Stomach (tissue), 8 donors: ENCODE measurements at regions not wholly inside any gene's neighbourhood (a gene's known extent, or its start where the extent isn't known, plus 50 kb on each side); places are given as distances from the start of the nearest gene placed in this dataset.

Experiments used
- DNase-seq, 2 donors: peaks; one replicate each; pipeline versions ENCODE4 v3.0.0 to v3.0.0-alpha.2; 2013 to 2019
- H3K27ac ChIP-seq, 5 donors: fragments of 200-600 bp in 4 of 5; sonication (generic) in 4 of 5; one replicate each; pipeline ENCODE4 v1.5.1; 2013 to 2019; ENCODE audit warnings: mild to moderate bottlenecking in 1 of 5, moderate library complexity in 1 of 5
- H3K27me3 ChIP-seq, 3 donors: fragments of 200-600 bp; sonication (generic); one replicate each; pipeline ENCODE4 v1.5.1; 2017 to 2019; ENCODE audit warnings: mixed run types in 1 of 3
- H3K36me3 ChIP-seq, 4 donors: fragments of 200-600 bp; sonication (generic); 1 replicate in 3 of 4; 2 replicates in 1 of 4; pipeline ENCODE4 v1.5.1; 2016 to 2019
- H3K4me1 ChIP-seq, 4 donors: fragments of 200-600 bp; sonication (generic); one replicate each; pipeline ENCODE4 v1.5.1; 2016 to 2019
- H3K4me3 ChIP-seq, 4 donors: fragments of 200-600 bp; sonication (generic) in 3 of 4; one replicate each; pipeline ENCODE4 v1.5.1; 2016 to 2019; ENCODE audit warnings: mild to moderate bottlenecking in 1 of 4
- H3K9me3 ChIP-seq, 4 donors: fragments of 200-600 bp; sonication (generic); one replicate each; pipeline ENCODE4 v1.5.1; 2016 to 2019
- EP300 ChIP-seq: sonication (generic); formaldehyde crosslinking; IDR thresholded peaks from one replicate; pipeline ENCODE4 v1.6.1; 2017; ENCODE audit warnings: antibody characterized with exemption
- POLR2A ChIP-seq, 4 donors: fragments of 450-650 bp; IDR thresholded peaks; one replicate each; pipeline ENCODE4 v1.6.1; 2016; ENCODE audit warnings: antibody characterized with exemption in 4 of 4, control low read depth in 2 of 4, mild to moderate bottlenecking in 1 of 4, moderate library complexity in 1 of 4
- POLR2AphosphoS5 ChIP-seq, 3 donors: sonication (generic); formaldehyde crosslinking; IDR thresholded peaks; one replicate each; pipeline ENCODE4 v1.6.1; 2016; ENCODE audit warnings: antibody characterized with exemption in 3 of 3
- WGBS, 5 donors: extraction: QIAGEN DNeasy Blood & Tissue Kit in 3 of 5; methylation state at CpG; one replicate each; pipeline versions ENCODE4 v1.1.5 to v1.1.7; 2013 to 2018; 5-methylcytosine and 5-hydroxymethylcytosine counted together
- intact Hi-C: fragments of 100-400 bp; cut with DNase I; formaldehyde crosslinking; loops from one replicate; pipeline ENCODE4 v1.15.1; 2023; ENCODE audit warnings: low total_unique reads
- TF ChIP-seq, protein P1 (sequence below), 7 experiments: fragments of 450-650 bp in 4 of 7; fragments of 200-600 bp in 3 of 7; sonication (generic) in 3 of 7; IDR thresholded peaks; one replicate each; pipeline ENCODE4 v1.5.1; 2016 to 2019; ENCODE audit warnings: antibody characterized with exemption in 7 of 7, control low read depth in 2 of 7, mild to moderate bottlenecking in 1 of 7
- donor health status: healthy with polysubstance abuse.
- donor health status: Bipolar disorder and iron deficiency.
- donor health status: healthy.

- intact Hi-C loops = no loop called here
- DNase-seq = no peak
- H3K27ac ChIP-seq = no peak overlapping the region
- TF ChIP-seq POLR2AphosphoS5 (IDR thresholded peaks at IDR 0.05) (no peak), EP300 (no peak), POLR2A (IDR thresholded peaks at IDR 0.05) (no peak)
- TF ChIP-seq, protein P1, sequence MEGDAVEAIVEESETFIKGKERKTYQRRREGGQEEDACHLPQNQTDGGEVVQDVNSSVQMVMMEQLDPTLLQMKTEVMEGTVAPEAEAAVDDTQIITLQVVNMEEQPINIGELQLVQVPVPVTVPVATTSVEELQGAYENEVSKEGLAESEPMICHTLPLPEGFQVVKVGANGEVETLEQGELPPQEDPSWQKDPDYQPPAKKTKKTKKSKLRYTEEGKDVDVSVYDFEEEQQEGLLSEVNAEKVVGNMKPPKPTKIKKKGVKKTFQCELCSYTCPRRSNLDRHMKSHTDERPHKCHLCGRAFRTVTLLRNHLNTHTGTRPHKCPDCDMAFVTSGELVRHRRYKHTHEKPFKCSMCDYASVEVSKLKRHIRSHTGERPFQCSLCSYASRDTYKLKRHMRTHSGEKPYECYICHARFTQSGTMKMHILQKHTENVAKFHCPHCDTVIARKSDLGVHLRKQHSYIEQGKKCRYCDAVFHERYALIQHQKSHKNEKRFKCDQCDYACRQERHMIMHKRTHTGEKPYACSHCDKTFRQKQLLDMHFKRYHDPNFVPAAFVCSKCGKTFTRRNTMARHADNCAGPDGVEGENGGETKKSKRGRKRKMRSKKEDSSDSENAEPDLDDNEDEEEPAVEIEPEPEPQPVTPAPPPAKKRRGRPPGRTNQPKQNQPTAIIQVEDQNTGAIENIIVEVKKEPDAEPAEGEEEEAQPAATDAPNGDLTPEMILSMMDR (IDR thresholded peaks at IDR 0.05) = no peak
- H3K9me3 ChIP-seq = peaks cover 0 to 9% (median 0%) of the 10 kb centered on the region in 4 donors
- 70 to 78% (median 75%) methylated on average over 4 of the region's 4 CpGs for WGBS, 5 donors
- no peaks in the 10 kb centered on the region for H3K36me3 ChIP-seq
- H3K4me3 ChIP-seq = no peak overlapping the region
- no peaks in the 10 kb centered on the region for H3K27me3 ChIP-seq
- no peaks in the 10 kb centered on the region for H3K4me1 ChIP-seq
These were observed 413.0 kb downstream of the BMP2 start for GRCh38 chr20:7180256-7181045.

DNA sequence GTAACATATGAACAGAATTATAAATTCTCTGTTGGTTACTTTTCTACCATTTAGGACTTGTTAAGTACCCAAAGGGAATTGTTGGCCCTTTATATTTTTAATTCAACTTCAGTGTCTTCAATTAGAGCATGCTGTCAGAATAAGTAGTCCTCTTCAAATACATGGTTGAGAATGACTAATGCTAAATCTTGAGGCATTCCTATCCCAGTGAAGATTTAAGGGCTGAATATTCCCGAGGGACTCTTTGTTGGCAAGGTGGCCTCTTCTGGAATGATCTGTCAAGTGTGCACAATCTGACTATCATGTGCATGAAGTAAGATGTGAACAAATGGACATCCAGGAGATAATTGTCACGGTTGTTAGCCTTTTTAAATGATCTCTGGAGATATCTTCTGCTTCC, 421.7 kb downstream of the BMP2 start:
- 59 to 76% (median 68%) methylated on average over 2 of the region's 2 CpGs for WGBS, 5 donors
- Histone ChIP-seq H3K4me1 (no peaks in the 10 kb centered on the region), H3K27me3 (no peaks in the 10 kb centered on the region), H3K36me3 (no peaks in the 10 kb centered on the region), H3K9me3 (no peaks in the 10 kb centered on the region), H3K27ac (no peak overlapping the region), H3K4me3 (no peak overlapping the region)
- no peak for DNase-seq
- TF ChIP-seq EP300 = no peak
- TF ChIP-seq POLR2AphosphoS5 (IDR thresholded peaks at IDR 0.05) = no peak
- no peak for TF ChIP-seq POLR2A (IDR thresholded peaks at IDR 0.05)
- TF ChIP-seq, protein P1 (IDR thresholded peaks at IDR 0.05) = no peak
- intact Hi-C loops = no loop called here

DNA sequence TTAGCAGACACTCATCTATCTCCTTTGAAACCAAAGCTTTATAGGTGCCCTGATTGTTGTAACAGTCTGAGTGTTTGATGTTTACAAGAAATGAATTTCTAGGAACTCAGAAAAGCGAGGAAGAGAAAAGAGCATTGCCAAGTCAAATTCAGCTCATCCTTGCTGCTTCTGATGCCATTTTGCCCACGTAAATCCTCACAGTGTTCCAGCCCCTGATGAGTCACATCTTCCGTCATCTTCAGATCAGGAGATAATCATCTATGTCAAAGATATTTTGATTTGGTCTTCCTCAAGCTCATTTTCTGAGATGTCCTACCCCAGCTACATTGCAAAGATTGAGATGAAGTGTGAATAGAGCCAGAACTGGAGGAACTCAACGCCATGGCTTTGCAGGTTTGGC, 426.2 kb downstream of the BMP2 start:
- no peak for DNase-seq
- Histone ChIP-seq H3K4me3 (no peak overlapping the region), H3K9me3 (no peaks in the 10 kb centered on the region), H3K4me1 (no peaks in the 10 kb centered on the region), H3K36me3 (no peaks in the 10 kb centered on the region), H3K27me3 (no peaks in the 10 kb centered on the region), H3K27ac (no peak overlapping the region)
- intact Hi-C loops = no loop called here
- 81 to 94% (median 87%) methylated on average over 4 of the region's 4 CpGs for WGBS, 5 donors
- TF ChIP-seq, protein P1 (IDR thresholded peaks at IDR 0.05) = no peak
- TF ChIP-seq POLR2A (IDR thresholded peaks at IDR 0.05) (no peak), POLR2AphosphoS5 (IDR thresholded peaks at IDR 0.05) (no peak), EP300 (no peak)

GRCh38 chr20:7195704-7196103, 428.2 kb downstream of the BMP2 start:
- no peaks in the 10 kb centered on the region for H3K9me3 ChIP-seq
- no peaks in the 10 kb centered on the region for H3K4me1 ChIP-seq
- intact Hi-C loops = no loop called here
- no peaks in the 10 kb centered on the region for H3K36me3 ChIP-seq
- no peak for DNase-seq
- H3K27ac ChIP-seq = no peak overlapping the region
- 70 to 80% (median 77%) methylated on average over 5 of the region's 5 CpGs for WGBS, 5 donors
- H3K4me3 ChIP-seq = no peak overlapping the region
- TF ChIP-seq, protein P1 (IDR thresholded peaks at IDR 0.05) = no peak
- TF ChIP-seq EP300 = no peak
- no peak for TF ChIP-seq POLR2A (IDR thresholded peaks at IDR 0.05)
- TF ChIP-seq POLR2AphosphoS5 (IDR thresholded peaks at IDR 0.05) = no peak
- no peaks in the 10 kb centered on the region for H3K27me3 ChIP-seq
